ENCODE measurements at regions not wholly inside any gene's neighbourhood (a gene's known extent, or its start where the extent isn't known, plus 50 kb on each side); places are given as distances from the start of the nearest gene placed in this dataset.
"Not testable (repeated sequence)": the region's sequence is repeated elsewhere in the genome, so short reads cannot be mapped to it uniquely, and the experiment has no call there.

DNA sequence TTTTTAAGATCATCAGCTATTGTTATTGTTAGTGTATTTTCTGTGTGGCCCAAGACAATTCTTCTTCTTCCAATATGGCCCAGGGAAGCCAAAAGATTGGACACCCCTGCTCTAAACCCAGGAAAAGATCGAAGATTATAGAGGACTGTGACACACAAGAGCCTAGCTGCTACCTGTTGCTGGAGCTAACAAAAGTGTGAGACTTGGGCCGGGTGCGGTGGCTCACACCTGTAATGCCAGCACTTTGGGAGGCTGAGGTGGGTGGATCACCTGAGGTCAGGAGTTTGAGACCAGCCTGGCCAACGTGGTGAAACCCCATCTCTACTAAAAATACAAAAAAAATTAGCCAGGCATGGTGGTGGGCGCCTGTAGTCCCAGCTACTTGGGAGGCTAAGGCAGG, 91.9 kb upstream of the SLC45A1 start:
- TF ChIP-seq, protein P1, sequence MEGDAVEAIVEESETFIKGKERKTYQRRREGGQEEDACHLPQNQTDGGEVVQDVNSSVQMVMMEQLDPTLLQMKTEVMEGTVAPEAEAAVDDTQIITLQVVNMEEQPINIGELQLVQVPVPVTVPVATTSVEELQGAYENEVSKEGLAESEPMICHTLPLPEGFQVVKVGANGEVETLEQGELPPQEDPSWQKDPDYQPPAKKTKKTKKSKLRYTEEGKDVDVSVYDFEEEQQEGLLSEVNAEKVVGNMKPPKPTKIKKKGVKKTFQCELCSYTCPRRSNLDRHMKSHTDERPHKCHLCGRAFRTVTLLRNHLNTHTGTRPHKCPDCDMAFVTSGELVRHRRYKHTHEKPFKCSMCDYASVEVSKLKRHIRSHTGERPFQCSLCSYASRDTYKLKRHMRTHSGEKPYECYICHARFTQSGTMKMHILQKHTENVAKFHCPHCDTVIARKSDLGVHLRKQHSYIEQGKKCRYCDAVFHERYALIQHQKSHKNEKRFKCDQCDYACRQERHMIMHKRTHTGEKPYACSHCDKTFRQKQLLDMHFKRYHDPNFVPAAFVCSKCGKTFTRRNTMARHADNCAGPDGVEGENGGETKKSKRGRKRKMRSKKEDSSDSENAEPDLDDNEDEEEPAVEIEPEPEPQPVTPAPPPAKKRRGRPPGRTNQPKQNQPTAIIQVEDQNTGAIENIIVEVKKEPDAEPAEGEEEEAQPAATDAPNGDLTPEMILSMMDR (IDR thresholded peaks at IDR 0.05 in 8 of 11, conservative IDR thresholded peaks at IDR 0.05 in 3 of 11), result not testable (repeated sequence)
- TF ChIP-seq POLR2A, POLR2AphosphoS5 (IDR thresholded peaks at IDR 0.05): not testable (repeated sequence)

Measured in spleen (tissue), 7 donors.